ENCODE measurements at regions not wholly inside any gene's neighbourhood (a gene's known extent, or its start where the extent isn't known, plus 50 kb on each side); places are given as distances from the start of the nearest gene placed in this dataset.

GRCh38 chr17:5635949-5636348 lies 51.6 kb upstream of the NLRP1 start:
- intact Hi-C loops (cut with micrococcal nuclease), result no loop called here

- intact Hi-C loops (cut with micrococcal nuclease), result no loop called here
These were observed 54.3 kb upstream of the NLRP1 start for GRCh38 chr17:5638596-5638995.

- intact Hi-C loops (cut with micrococcal nuclease), result no loop called here
These were observed 56.4 kb upstream of the NLRP1 start for GRCh38 chr17:5640726-5641125.

GRCh38 chr17:5642752-5643151 lies 58.4 kb upstream of the NLRP1 start:
- intact Hi-C loops (cut with micrococcal nuclease), result no loop called here

GRCh38 chr17:5644065-5644464 lies 59.8 kb upstream of the NLRP1 start:
- intact Hi-C loops (cut with micrococcal nuclease), result no loop called here

- intact Hi-C loops (cut with micrococcal nuclease), result no loop called here
These were observed 67.0 kb upstream of the NLRP1 start for GRCh38 chr17:5651348-5651747.

GRCh38 chr17:5661491-5662125 lies 77.3 kb upstream of the NLRP1 start:
- intact Hi-C loops (cut with micrococcal nuclease), result no loop called here

- intact Hi-C loops (cut with micrococcal nuclease), result no loop called here
These were observed 78.2 kb upstream of the NLRP1 start for GRCh38 chr17:5662409-5663085.

- intact Hi-C loops (cut with micrococcal nuclease), result no loop called here
These were observed 80.9 kb upstream of the NLRP1 start for GRCh38 chr17:5665164-5665563.

- intact Hi-C loops (cut with micrococcal nuclease), result no loop called here
These were observed 83.6 kb upstream of the NLRP1 start for GRCh38 chr17:5667871-5668270.

GRCh38 chr17:5668557-5669138 lies 84.3 kb upstream of the NLRP1 start:
- intact Hi-C loops (cut with micrococcal nuclease), result no loop called here

- intact Hi-C loops (cut with micrococcal nuclease), result no loop called here
These were observed 84.9 kb upstream of the NLRP1 start for GRCh38 chr17:5669191-5669590.

- intact Hi-C loops (cut with micrococcal nuclease), result no loop called here
These were observed 87.8 kb upstream of the NLRP1 start for GRCh38 chr17:5672141-5672540.

- intact Hi-C loops (cut with micrococcal nuclease), result no loop called here
These were observed 88.6 kb upstream of the NLRP1 start for GRCh38 chr17:5672815-5673430.

- intact Hi-C loops (cut with micrococcal nuclease), result no loop called here
These were observed 91.5 kb upstream of the NLRP1 start for GRCh38 chr17:5675625-5676421.

GRCh38 chr17:5677620-5678019 lies 93.3 kb upstream of the NLRP1 start:
- intact Hi-C loops (cut with micrococcal nuclease), result no loop called here

GRCh38 chr17:5678171-5678570 lies 93.9 kb upstream of the NLRP1 start:
- intact Hi-C loops (cut with micrococcal nuclease), result no loop called here

- intact Hi-C loops (cut with micrococcal nuclease), result no loop called here
These were observed 96.5 kb upstream of the NLRP1 start for GRCh38 chr17:5680766-5681165.

- intact Hi-C loops (cut with micrococcal nuclease), result no loop called here
These were observed 98.9 kb upstream of the NLRP1 start for GRCh38 chr17:5683241-5683640.

- intact Hi-C loops (cut with micrococcal nuclease), result no loop called here
These were observed 101.8 kb upstream of the NLRP1 start for GRCh38 chr17:5686074-5686635.

GRCh38 chr17:5687646-5688045 lies 103.3 kb upstream of the NLRP1 start:
- intact Hi-C loops (cut with micrococcal nuclease), result no loop called here
